KMS-11 (cell line): ENCODE measurements at regions not wholly inside any gene's neighbourhood (a gene's known extent, or its start where the extent isn't known, plus 50 kb on each side); places are given as distances from the start of the nearest gene placed in this dataset.

Source experiments
- H2AFZ ChIP-seq: fragments of 200-600 bp; sonication (generic); 2 replicates; pipeline ENCODE4 v1.6.1; 2016; ENCODE audit warnings: antibody characterized with exemption, mixed run types, low read depth
- H3K27ac ChIP-seq: fragments of 200-600 bp; sonication (generic); 2 replicates; pipeline ENCODE4 v1.6.1; 2016; ENCODE audit warnings: mild to moderate bottlenecking, mixed run types
- H3K27me3 ChIP-seq: fragments of 200-600 bp; sonication (generic); 2 replicates; pipeline ENCODE4 v1.6.1; 2017; ENCODE audit warnings: mild to moderate bottlenecking, low read depth, mixed run types, moderate library complexity; ENCODE audit not compliant: insufficient read depth
- H3K36me3 ChIP-seq: fragments of 200-600 bp; sonication (generic); 2 replicates; pipeline ENCODE4 v1.6.1; 2017; ENCODE audit warnings: mild to moderate bottlenecking, mixed run types; ENCODE audit not compliant: insufficient read depth
- H3K4me1 ChIP-seq: fragments of 200-600 bp; sonication (generic); 2 replicates; pipeline ENCODE4 v1.6.1; 2016; ENCODE audit warnings: mild to moderate bottlenecking, low read depth, mixed run types; ENCODE audit not compliant: poor library complexity, severe bottlenecking
- H3K4me2 ChIP-seq: fragments of 200-600 bp; sonication (generic); 2 replicates; pipeline ENCODE4 v1.7.0; 2016; ENCODE audit warnings: mild to moderate bottlenecking, mixed run types
- H3K4me3 ChIP-seq: fragments of 200-600 bp; sonication (generic); IDR thresholded peaks from 2 replicates; pipeline ENCODE4 v1.6.1; 2017; ENCODE audit warnings: low read depth, low read length, mixed read lengths; ENCODE audit not compliant: insufficient read depth
- H3K79me2 ChIP-seq: fragments of 200-600 bp; sonication (generic); 2 replicates; pipeline ENCODE4 v1.6.1; 2016; ENCODE audit warnings: low read depth, mixed run types; ENCODE audit not compliant: insufficient read depth
- H3K9ac ChIP-seq: fragments of 200-600 bp; sonication (generic); 2 replicates; pipeline ENCODE4 v1.6.1; 2016; ENCODE audit warnings: mild to moderate bottlenecking, mixed run types
- H4K20me1 ChIP-seq: fragments of 200-600 bp; sonication (generic); 2 replicates; pipeline ENCODE4 v1.6.1; 2016; ENCODE audit warnings: mild to moderate bottlenecking, mixed run types; ENCODE audit not compliant: insufficient read depth
- TF ChIP-seq, protein P1 (sequence below): fragments of 200-600 bp; sonication (generic); conservative IDR thresholded peaks from 2 replicates; pipeline ENCODE4 v1.6.1; 2017; ENCODE audit warnings: low read depth, mild to moderate bottlenecking, antibody characterized with exemption, low read length, moderate library complexity, mixed read lengths

DNA sequence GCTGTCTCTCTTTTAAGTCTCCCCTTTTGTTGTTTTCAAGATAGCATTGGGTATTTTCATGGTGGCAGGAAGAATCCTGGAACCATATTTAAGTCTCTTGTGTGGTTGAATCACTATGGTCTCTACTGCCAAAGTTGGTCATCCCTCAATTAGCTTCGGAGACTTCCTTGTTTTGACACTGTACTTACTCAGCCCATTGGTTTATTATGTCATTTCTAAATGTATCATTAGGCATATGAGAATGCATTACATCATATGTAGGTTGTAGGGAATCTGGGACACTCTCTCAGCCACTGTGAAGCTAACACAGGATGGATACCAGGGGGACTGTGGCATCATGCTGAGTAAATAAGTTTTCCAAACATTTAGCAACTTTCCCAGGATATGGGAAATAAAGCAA is 211.8 kb downstream of the DTHD1 start:
- H3K36me3 ChIP-seq: no peaks in the 10 kb centered on the region
- H3K4me1 ChIP-seq: no peaks in the 10 kb centered on the region
- no peaks in the 10 kb centered on the region for H3K27me3 ChIP-seq
- TF ChIP-seq, protein P1, sequence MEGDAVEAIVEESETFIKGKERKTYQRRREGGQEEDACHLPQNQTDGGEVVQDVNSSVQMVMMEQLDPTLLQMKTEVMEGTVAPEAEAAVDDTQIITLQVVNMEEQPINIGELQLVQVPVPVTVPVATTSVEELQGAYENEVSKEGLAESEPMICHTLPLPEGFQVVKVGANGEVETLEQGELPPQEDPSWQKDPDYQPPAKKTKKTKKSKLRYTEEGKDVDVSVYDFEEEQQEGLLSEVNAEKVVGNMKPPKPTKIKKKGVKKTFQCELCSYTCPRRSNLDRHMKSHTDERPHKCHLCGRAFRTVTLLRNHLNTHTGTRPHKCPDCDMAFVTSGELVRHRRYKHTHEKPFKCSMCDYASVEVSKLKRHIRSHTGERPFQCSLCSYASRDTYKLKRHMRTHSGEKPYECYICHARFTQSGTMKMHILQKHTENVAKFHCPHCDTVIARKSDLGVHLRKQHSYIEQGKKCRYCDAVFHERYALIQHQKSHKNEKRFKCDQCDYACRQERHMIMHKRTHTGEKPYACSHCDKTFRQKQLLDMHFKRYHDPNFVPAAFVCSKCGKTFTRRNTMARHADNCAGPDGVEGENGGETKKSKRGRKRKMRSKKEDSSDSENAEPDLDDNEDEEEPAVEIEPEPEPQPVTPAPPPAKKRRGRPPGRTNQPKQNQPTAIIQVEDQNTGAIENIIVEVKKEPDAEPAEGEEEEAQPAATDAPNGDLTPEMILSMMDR: no peak
- no peaks in the 10 kb centered on the region for H3K79me2 ChIP-seq
- H3K27ac ChIP-seq: no peak overlapping the region
- H4K20me1 ChIP-seq: no peaks in the 10 kb centered on the region
- no peak overlapping the region for H3K9ac ChIP-seq
- H2AFZ ChIP-seq: no peak overlapping the region
- H3K4me3 ChIP-seq: no peak overlapping the region
- no peak overlapping the region for H3K4me2 ChIP-seq

GRCh38 chr4:36494016-36494415 is 212.6 kb downstream of the DTHD1 start:
- H3K9ac ChIP-seq: no peak overlapping the region
- no peaks in the 10 kb centered on the region for H3K36me3 ChIP-seq
- no peaks in the 10 kb centered on the region for H4K20me1 ChIP-seq
- TF ChIP-seq, protein P1: no peak
- no peaks in the 10 kb centered on the region for H3K27me3 ChIP-seq
- no peak overlapping the region for H3K4me2 ChIP-seq
- H3K27ac ChIP-seq: no peak overlapping the region
- H3K4me1 ChIP-seq: no peaks in the 10 kb centered on the region
- no peaks in the 10 kb centered on the region for H3K79me2 ChIP-seq
- H3K4me3 ChIP-seq: no peak overlapping the region
- H2AFZ ChIP-seq: no peak overlapping the region

GRCh38 chr4:36494747-36495146 is 213.3 kb downstream of the DTHD1 start:
- no peak overlapping the region for H2AFZ ChIP-seq
- H3K4me3 ChIP-seq: no peak overlapping the region
- H4K20me1 ChIP-seq: no peaks in the 10 kb centered on the region

DNA sequence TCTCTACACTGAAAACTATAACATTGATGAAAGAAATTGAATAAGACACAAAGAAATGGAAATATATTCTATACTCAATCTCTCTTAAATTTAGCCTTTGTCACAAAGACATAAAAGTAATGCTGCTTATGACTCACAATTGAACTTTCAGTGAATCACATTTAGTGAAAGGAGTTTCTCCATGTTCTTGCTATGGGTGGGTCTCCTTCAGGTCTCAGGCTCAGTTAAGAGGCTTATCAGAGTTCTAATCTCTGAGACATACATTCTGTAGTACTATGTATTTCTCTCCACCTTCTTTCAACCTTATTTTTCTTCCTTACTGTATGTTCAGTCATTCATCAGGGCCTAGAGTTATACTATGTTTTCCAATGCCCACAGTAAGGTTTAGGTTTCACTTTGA is 220.9 kb downstream of the DTHD1 start:
- Histone ChIP-seq H3K27me3 (no peaks in the 10 kb centered on the region), H3K4me1 (no peaks in the 10 kb centered on the region), H3K9ac (no peak overlapping the region), H3K4me3 (no peak overlapping the region), H3K27ac (no peak overlapping the region), H3K36me3 (no peaks in the 10 kb centered on the region), H3K79me2 (no peaks in the 10 kb centered on the region), H4K20me1 (no peaks in the 10 kb centered on the region), H2AFZ (no peak overlapping the region), H3K4me2 (no peak overlapping the region)
- TF ChIP-seq, protein P1: no peak

More at GRCh38 chr4:36494747-36495146, 213.3 kb downstream of the DTHD1 start:
- Histone ChIP-seq H3K27ac (no peak overlapping the region), H3K9ac (no peak overlapping the region), H3K4me2 (no peak overlapping the region), H3K79me2 (no peaks in the 10 kb centered on the region), H3K36me3 (no peaks in the 10 kb centered on the region), H3K27me3 (no peaks in the 10 kb centered on the region), H3K4me1 (no peaks in the 10 kb centered on the region)
- TF ChIP-seq, protein P1: no peak
